ENCODE measurements at regions not wholly inside any gene's neighbourhood (a gene's known extent, or its start where the extent isn't known, plus 50 kb on each side); places are given as distances from the start of the nearest gene placed in this dataset.
"Not testable (repeated sequence)": the region's sequence is repeated elsewhere in the genome, so short reads cannot be mapped to it uniquely, and the experiment has no call there.

DNA sequence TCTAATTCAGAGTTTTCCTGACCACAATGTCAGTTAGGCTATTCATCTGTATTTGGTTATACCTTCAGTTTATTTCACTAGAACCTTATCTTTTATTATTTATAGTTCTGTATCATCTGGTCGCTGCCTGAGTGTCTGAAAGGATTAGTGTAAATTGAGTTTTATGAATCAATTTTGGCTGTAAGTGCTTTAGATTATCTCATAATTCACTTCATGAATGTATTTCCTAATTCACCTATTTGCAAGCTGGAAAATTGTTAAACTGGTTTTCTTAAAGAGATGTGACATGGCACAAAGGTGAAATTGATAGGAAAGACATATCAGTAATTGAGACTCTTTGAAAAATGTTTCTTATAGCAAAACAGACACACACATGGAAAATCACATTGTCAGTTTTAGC lies 242.4 kb upstream of the ACO1 start:
- ATAC-seq (no peak), DNase-seq (no peak)
- Histone ChIP-seq H3K9me3 (no peaks in the 10 kb centered on the region), H3K4me3 (no peak overlapping the region), H3K27me3 (ENCODE audit: low read depth) (no peaks in the 10 kb centered on the region), H3K4me1 (no peaks in the 10 kb centered on the region), H3K36me3 (no peaks in the 10 kb centered on the region), H3K27ac (no peak overlapping the region)
- TF ChIP-seq, protein P1, sequence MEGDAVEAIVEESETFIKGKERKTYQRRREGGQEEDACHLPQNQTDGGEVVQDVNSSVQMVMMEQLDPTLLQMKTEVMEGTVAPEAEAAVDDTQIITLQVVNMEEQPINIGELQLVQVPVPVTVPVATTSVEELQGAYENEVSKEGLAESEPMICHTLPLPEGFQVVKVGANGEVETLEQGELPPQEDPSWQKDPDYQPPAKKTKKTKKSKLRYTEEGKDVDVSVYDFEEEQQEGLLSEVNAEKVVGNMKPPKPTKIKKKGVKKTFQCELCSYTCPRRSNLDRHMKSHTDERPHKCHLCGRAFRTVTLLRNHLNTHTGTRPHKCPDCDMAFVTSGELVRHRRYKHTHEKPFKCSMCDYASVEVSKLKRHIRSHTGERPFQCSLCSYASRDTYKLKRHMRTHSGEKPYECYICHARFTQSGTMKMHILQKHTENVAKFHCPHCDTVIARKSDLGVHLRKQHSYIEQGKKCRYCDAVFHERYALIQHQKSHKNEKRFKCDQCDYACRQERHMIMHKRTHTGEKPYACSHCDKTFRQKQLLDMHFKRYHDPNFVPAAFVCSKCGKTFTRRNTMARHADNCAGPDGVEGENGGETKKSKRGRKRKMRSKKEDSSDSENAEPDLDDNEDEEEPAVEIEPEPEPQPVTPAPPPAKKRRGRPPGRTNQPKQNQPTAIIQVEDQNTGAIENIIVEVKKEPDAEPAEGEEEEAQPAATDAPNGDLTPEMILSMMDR (IDR thresholded peaks at IDR 0.05): no peak
- intact Hi-C loops (cut with DNase I): no loop called here

DNA sequence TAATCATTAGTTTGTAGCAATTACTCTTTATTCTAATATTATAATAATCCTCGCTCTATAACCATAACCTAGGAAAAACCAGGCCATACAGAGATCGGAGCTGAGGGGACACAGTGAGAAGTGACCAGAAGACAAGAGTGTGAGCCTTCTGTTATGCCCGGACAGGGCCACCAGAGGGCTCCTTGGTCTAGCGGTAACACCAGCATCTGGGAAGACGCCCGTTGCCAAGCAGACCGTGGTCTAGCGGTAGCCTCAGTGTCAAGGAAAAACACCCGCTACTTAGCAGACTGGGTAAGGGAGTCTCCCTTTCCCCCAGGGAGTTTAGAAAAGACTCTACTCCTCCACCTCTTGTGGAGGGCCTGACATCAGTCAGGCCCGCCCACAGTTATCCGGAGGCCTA lies 235.9 kb upstream of the ACO1 start:
- H3K9me3 ChIP-seq; H3K36me3 ChIP-seq; DNase-seq; H3K27ac ChIP-seq; H3K4me3 ChIP-seq; H3K4me1 ChIP-seq; ATAC-seq; intact Hi-C loops (cut with DNase I); H3K27me3 ChIP-seq (ENCODE audit: low read depth): not testable (repeated sequence)

DNA sequence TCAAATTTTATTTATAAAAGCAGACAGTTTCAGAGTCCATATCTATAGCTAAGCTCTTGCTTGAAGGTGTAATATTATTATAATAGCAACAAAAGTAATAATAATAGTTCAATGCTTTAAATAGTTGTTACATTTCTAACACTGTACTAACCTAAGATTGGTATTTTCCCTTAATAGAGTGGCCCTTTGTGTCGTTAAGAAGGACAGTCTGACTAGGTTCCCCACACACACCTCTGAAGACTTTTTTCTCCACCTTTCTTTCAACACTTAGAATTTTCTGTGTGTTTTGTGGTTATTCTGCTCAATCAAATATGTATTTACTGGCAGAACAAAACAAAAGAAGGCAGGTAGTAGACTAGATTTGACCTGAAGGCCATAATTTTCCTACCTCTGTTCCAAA lies 223.2 kb upstream of the ACO1 start:
- TF ChIP-seq, protein P1 (IDR thresholded peaks at IDR 0.05): no peak
- no peaks in the 10 kb centered on the region for H3K9me3 ChIP-seq
- intact Hi-C loops (cut with DNase I): no loop called here
- no peak overlapping the region for H3K4me3 ChIP-seq
- no peak overlapping the region for H3K27ac ChIP-seq
- ATAC-seq: no peak
- no peaks in the 10 kb centered on the region for H3K36me3 ChIP-seq
- no peaks in the 10 kb centered on the region for H3K4me1 ChIP-seq
- H3K27me3 ChIP-seq (ENCODE audit: low read depth): no peaks in the 10 kb centered on the region
- DNase-seq: no peak

DNA sequence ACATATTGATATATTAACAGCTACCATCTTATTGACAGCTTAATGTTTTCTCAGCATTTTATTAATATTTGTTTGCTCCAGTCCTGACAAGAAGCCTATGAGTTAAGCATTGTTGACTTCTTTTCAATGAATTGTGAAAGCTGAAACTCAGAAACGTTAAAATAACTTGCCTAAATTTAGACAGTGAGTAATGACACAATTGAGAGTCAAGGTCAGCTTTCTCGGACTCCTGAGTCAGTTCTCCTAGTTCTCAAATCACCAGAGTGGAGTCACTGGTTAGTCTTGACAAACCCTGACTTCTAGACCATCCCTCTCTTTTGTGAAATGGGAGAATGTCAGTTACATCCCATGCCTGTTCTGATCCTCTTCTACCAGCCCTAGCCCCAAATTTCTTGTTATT lies 222.7 kb upstream of the ACO1 start:
- TF ChIP-seq, protein P1 (IDR thresholded peaks at IDR 0.05): no peak
- Histone ChIP-seq H3K4me3 (no peak overlapping the region), H3K36me3 (no peaks in the 10 kb centered on the region), H3K9me3 (no peaks in the 10 kb centered on the region), H3K27me3 (ENCODE audit: low read depth) (no peaks in the 10 kb centered on the region), H3K4me1 (no peaks in the 10 kb centered on the region), H3K27ac (no peak overlapping the region)
- DNase-seq: no peak
- ATAC-seq: no peak
- intact Hi-C loops (cut with DNase I): no loop called here

DNA sequence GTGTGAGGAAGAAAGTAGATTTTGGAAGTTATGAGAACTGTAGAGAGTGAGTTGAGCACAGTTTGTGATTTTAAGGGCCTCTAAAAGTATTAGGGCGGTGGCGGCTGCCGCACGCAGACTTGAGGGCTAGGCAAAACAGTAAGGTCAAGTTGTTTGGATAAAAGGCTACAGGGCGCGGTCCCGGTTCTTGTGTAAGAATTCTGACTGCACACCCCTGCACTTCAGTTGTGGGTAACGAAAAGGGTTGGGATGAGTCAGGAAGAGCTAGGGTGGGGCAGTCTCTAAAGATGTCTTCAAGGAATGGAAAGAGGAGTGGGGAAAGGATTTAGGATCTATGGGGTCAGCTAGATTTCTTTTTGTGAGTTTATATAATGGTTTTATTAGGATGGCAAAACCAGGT lies 218.1 kb upstream of the ACO1 start:
- intact Hi-C loops (cut with DNase I); DNase-seq; H3K27ac ChIP-seq; H3K27me3 ChIP-seq (ENCODE audit: low read depth); ATAC-seq; H3K9me3 ChIP-seq; H3K4me3 ChIP-seq; H3K36me3 ChIP-seq; H3K4me1 ChIP-seq: not testable (repeated sequence)

DNA sequence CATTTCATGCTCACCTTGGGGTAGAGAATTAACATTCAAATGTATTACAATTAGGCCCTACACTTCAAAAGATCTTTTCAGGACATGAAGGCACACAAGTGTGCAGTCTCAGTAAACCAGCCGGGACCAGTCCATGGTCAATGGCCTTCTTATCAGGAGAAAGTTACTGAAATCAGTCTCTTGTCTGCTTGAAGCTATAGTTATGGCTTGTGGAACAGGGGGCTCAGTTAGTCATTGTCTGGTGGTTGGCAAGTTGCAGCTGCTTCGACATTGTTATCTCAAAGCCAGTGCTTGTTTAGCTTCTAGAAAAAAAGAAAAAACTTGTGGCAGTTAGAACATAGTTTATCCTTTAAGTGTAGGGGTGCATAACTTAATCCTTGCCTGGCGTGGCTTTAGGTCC lies 213.1 kb upstream of the ACO1 start:
- Histone ChIP-seq H3K27me3 (ENCODE audit: low read depth) (no peaks in the 10 kb centered on the region), H3K4me1 (no peaks in the 10 kb centered on the region), H3K27ac (no peak overlapping the region), H3K36me3 (no peaks in the 10 kb centered on the region), H3K4me3 (no peak overlapping the region), H3K9me3 (no peaks in the 10 kb centered on the region)
- DNase-seq (no peak), ATAC-seq (no peak)
- intact Hi-C loops (cut with DNase I): no loop called here
- TF ChIP-seq, protein P1 (IDR thresholded peaks at IDR 0.05): no peak

DNA sequence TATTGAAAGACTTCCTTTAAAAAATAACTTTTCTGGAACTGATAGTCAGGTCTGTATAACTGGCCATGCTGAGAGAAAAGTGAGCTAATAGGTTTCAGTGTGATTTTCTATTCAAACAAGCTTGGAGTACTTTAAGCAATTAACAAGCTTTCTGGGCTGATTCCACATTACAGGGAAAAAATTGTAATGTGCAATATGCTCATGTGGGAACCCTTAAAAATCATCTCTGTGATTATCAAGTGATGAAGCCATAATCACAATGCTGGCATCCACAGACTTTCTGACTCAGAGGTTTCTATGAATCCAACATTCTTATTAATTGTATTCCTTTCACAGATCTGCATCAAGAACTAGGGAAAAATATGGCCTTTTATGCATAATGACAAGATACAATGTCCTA lies 212.2 kb upstream of the ACO1 start:
- Histone ChIP-seq H3K36me3 (no peaks in the 10 kb centered on the region), H3K27ac (no peak overlapping the region), H3K9me3 (no peaks in the 10 kb centered on the region), H3K27me3 (ENCODE audit: low read depth) (no peaks in the 10 kb centered on the region), H3K4me3 (no peak overlapping the region), H3K4me1 (no peaks in the 10 kb centered on the region)
- DNase-seq (no peak), ATAC-seq (no peak)
- intact Hi-C loops (cut with DNase I): no loop called here
- TF ChIP-seq, protein P1 (IDR thresholded peaks at IDR 0.05): no peak
